Putamen (tissue), 1 donor: ENCODE measurements at regions not wholly inside any gene's neighbourhood (a gene's known extent, or its start where the extent isn't known, plus 50 kb on each side); places are given as distances from the start of the nearest gene placed in this dataset.
"Not testable (repeated sequence)": the region's sequence is repeated elsewhere in the genome, so short reads cannot be mapped to it uniquely, and the experiment has no call there.

ENCODE experiments used
- DNase-seq: peaks from one replicate; pipeline ENCODE4 v3.0.0-alpha.2; 2016; ENCODE audit warnings: low spot score

DNA sequence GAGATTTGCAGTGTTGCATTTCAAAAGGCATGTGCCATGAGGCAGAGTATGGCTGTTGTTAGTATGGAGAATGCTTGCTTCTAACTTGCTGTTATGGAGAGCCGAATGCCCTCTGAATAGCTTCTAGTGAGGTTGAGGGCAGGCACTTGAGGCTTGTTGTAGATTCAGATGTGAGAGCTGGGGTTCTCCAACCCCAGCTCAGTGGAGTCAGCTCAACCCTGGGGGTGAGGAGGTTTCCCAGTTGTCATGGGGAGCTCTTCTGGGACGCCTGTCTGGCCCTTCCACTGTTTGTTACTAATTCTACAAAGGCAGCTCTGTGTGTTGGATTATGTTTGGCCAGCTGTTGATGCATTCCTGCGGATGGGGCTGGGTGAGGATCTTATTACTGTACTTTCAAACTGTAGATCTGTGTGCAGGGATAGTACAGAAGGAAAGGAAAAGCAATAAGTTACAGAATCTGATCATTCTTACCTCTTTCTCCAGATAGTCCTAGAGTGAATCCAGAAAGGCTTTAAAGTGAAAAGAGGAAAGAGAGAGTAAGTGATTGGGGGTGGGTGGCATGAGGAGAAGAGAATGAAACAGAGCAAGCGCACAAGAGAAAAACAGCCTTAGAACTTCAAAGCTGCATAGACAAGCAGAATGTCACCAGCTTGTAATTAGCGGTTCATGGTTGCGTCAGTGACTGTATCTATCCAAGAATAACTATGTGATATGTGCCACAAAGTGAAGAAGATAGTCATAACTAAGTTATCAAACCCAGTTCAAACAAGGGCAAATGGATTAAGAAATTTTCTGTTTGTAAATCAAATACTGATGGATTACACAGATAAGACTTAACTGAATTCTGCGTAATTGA, 148.7 kb downstream of the PRL start:
- DNase-seq, result peak; percentile 78

DNA sequence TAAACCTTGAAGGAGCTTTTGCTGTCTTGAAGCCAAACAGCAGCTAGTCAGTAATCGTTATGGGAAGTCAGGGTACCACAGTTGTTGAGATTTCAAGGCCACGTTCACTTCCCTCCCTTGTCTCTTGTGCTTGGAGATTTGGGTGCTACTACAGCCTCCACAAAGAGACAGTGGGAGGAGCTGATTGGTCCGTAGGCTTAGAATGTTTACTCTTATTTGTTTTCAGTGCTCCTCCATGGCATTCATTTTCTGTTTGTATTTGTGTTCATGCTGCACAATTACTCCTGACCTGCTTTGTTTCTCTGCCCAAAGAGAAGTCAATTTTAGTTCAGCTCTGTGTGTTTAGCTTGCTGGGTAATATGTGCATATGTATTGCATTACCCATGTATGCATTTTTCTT, 147.7 kb downstream of the PRL start:
- DNase-seq, result peak; percentile 45

DNA sequence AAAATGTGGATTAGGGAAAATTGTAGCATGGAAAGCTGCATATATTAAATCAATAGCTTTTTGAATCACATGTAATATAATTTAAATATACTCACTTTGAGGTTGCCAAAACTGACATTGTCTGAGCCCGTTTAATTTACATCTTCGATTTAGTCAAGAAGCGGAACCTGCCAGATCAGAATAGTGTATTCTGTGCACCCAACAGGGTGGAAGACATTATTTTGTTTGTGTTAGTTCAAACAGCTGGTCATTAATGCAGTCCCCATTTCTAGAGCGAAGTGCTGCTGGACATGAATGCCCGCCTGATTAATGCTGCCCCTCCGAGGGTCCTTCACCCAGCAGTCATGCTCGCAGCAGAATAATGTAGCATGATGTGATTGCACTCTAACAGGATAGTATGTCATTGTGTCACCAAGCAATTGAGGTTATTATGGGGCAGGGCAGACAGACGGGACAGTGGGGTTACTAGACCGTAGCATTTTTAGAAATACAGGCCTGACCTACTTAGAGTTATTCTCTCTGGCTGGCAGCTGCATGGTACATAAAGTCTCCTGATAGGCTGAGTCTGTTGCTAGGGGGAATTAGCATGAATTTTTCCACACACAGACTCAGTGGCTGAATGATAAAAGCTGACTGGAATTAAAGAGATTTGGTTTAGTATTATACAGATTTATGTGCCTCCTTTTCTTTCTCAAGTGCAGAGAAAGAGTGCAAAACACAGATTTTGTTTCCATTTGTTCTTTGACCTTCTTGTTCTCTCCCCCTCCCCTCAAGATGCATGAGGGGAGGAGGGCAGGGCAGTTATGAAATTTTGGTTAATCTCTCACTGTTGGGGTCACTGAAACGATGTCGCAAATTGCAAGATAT, 147.1 kb downstream of the PRL start:
- peak; percentile 79 for DNase-seq

DNA sequence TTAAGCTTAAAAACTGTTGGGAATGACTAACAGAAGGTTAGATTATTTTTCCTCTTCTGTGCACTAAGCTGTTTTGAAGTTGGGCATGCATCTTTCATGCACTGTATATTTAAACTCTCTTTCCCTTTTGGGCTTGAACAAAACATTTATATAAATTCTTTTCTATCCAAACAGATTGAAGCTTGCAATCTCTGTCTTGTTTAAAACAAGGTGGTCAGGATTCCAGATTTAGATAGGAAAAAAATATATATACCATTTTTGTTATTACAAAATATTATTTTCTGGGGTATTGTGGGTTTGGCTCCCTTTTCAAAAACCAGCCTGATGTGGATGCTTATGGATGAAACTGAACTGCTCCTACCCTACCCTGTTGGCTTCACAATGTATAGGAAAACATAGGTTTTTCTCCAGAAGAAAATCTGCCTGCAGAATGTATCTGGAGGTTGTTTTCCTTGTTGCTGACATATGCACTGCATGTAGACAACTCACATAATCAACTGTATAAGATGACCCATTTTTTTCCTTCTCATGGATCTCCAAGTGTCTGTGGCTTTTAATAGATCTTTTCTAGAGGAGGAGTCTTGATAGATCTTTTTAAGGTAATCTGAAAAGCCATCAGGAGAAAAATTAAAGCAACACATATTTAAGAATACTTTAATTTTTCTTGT, 146.3 kb downstream of the PRL start:
- no peak for DNase-seq

DNA sequence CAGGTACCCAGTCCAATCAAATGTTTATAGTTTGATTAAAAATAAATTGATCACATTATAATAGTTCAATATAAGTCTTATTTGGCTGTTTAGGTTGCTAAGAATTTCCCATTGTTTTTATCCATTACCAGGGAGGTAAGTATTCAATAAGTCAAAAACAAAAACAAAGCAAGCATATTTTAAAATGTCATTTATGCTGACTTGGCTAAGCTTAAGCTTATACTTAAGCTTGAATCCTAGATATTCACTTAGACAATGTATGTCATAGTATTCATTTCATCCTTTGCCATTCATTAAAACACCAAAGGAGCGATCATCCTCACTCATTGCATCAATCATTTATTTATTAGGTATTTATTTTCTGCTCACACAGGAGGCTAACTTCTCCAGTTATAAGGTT, 144.9 kb downstream of the PRL start:
- no peak for DNase-seq

DNA sequence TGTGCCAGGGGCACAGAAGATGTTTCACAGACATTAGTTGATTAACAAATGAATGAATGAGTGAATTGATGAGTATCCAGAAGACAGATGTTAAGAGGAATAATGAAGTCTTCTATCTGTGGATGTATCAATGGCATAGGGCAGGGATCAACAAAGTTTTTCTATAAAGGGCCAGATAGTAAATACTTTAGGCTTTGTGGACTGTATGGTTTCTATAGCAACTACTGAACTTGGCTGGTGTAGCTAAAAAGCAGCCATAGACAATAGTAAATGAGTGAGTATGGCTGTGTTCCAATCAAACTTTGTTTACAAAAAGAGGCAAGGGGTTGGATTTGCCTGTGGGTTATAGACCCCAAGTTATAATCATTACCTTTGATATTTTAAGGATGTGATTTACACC, 144.0 kb downstream of the PRL start:
- no peak for DNase-seq

DNA sequence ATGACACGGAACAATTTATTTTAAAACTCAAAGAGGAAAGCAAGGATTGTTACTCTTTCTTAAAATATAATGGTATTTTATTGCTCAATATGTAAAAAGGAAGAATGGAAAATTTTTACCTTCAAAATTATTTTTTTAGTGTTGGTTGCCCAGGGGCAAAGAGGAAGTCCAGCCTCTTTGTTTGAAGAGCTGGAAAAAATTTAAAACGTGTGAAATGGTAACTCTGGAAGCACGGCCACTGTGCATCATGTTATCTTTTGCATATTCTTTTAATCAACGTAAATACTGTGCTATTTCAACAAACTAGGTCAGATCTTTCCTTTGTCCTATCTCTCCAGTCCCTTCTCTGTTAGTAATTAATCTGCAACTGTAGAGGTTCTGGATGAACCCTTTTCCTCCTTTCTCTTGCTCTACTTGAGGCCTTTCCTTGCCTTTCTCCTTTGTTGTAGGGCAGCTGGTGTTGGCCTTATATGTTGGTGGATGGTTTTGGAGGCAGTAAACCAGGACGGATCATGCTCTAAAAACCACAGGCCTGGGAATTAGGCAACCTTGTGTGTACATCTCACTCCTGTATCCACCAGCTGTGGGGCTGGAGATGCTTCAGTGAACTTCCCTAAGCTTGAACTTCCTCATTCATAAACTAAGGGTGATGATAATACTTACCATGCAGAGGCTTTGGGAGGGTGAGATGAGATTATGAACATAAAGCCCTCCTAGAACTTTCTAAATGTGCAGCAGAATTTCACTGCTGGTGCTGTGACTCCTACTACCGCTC, 143.3 kb downstream of the PRL start:
- no peak for DNase-seq

DNA sequence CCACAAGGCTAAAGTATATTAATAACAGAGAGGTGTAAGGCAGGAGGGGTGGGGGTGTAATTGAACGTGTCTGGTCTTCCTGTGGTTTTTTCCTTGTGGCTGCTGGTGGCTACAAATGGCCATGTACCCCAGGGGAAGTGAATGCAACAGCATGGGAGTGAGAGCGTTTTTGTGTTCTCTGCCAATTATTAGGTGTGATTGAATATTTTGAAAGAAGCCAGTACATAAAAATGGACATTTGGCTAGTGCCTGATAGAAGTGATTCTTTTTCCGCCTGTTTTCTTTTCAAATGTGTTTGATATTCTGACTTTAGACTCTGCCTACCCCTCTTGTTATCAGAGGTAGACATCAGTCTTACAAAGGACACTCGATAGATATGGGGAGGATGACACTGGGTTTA, 141.3 kb downstream of the PRL start:
- no peak for DNase-seq

DNA sequence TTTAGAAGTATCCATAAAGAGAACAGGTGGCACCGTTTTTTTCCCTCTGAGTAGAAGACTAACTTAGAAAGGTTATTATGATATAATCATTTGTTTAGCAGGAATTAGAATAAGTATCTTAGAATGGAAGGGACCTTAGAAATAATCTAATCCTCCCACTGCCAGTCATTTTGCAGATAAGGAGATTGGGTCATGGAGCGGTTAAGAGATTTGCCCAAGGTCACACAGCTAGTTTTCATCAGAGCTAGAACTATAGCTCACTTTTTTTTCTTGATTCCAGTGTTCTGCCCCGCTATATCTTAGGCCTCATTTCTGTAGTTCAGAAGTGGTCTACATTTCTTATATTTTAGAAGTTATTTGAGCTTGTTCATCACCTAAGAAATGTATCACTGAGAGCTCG, 139.6 kb downstream of the PRL start:
- no peak for DNase-seq

DNA sequence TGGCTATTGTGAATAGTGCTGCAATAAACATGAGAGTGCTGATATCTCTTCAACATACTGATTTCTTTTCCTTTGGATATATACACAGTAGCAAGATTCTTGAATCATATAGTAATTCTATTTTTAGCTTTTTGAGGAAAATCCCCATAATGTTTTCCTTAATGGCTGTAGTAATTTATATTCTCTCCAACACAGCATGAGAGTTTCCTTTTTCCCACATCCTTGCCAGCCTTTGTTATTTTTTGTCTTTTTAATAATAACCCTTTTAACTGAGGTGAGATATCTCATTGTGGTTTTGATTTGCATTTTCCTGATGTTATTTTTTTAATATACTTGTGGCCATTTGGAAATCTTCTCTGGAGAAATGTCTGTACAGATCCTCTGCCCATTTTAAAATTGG, 132.6 kb downstream of the PRL start:
- DNase-seq, result no peak

DNA sequence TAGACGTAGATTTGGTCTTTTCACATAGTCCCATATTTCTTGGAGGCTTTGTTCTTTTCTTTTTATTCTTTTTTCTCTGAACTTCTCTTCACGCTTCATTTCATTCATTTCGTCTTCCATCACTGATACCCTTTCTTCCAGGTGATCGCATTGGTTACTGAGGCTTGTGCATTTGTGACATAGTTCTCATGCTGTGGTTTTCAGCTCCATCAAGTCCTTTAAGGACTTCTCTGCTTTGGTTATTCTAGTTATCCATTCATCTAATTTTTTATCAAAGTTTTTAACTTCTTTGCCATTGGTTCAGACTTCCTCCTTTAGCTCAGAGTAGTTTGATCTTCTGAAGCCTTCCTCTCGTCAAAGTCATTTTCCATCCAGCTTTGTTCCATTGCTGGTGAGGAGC, 125.8 kb downstream of the PRL start:
- not testable (repeated sequence) for DNase-seq

DNA sequence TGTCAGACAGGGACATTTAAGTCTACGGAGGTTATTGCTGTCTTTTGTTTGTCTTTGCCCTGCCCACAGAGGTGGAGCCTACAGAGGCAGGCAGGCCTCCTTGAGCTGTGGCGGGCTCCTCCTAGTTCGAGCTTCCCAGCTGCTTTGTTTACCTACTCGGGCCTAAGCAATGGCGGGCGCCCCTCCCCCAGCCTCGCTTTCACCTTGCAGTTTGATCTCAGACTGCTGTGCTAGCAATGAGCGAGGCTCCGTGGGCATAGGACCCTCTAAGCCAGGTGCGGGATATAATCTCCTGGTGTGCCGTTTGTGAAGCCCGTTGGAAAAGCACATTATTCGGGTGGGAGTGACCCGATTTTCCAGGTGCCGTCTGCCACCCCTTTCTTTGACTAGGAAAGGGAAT, 125.0 kb downstream of the PRL start:
- not testable (repeated sequence) for DNase-seq

DNA sequence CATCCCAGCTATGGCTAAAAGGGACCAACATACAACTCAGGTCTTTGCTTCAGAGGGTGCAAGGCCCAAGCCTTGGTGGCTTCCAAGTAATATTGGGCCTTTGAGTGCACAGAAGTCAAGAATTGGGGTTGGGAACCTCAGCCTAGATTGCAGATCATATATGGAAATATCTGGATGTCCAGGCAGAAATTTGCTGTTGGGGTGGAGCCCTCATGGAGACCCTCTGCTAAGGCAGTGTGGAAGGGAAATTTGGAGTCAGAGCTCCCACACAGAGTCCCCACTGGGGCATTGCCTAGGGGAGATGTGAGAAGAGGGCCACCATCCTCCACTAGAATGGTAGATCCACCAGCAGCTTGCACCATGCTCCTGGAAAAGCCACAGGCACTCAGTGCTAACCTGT, 123.5 kb downstream of the PRL start:
- DNase-seq, result no peak

DNA sequence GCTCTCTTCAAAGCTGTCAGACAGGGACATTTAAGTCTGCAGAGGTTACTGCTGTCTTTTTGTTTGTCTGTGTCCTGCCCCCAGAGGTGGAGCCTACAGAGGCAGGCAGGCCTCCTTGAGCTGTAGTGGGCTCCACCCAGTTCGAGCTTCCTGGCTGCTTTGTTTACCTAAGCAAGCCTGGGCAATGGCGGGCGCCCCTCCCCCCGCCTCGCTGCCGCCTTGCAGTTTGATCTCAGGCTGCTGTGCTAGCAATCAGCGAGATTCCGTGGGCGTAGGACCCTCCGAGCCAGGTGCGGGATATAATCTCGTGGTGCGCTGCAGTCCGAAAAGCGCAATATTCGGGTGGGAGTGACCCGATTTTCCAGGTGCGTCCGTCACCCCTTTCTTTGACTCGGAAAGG, 116.6 kb downstream of the PRL start:
- DNase-seq, result not testable (repeated sequence)

DNA sequence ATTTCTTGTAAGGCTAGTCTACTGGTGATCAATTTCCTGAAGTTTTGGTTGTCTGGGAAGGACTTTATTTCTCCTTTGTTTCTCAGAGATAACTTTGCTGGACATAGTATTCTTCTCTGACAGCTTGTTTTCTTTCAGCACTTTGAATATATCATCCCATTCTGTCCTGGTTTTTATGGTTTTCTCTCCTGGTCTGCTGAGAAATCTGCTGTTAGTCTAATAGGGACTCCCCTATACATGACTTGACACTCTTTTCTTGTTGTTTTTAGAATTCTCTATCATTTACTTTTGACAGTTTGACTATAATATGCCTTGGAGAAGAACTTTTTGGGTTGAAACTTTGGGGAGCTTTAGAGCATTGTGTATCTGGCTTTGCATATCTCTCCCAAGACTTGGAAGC, 112.5 kb downstream of the PRL start:
- DNase-seq, result no peak

DNA sequence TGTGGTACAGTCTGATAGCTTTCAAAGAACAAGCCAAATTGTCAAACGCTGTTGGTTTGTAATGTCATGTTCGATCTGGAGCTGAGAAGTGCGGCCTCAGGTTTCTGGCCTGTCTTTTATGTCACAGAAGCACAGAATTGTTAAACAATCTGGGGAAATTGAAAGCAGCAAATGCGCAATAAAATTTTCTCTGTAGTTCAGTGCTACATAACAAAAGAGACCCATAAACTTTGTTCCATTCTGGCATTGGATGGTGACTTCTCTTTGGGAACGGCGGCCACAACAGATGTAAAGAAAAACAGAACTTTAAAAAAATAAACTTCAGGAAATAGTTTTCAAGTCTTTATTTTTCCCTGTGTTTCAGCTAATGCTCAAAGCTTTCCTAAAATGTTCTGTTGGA, 106.9 kb downstream of the PRL start:
- no peak for DNase-seq

DNA sequence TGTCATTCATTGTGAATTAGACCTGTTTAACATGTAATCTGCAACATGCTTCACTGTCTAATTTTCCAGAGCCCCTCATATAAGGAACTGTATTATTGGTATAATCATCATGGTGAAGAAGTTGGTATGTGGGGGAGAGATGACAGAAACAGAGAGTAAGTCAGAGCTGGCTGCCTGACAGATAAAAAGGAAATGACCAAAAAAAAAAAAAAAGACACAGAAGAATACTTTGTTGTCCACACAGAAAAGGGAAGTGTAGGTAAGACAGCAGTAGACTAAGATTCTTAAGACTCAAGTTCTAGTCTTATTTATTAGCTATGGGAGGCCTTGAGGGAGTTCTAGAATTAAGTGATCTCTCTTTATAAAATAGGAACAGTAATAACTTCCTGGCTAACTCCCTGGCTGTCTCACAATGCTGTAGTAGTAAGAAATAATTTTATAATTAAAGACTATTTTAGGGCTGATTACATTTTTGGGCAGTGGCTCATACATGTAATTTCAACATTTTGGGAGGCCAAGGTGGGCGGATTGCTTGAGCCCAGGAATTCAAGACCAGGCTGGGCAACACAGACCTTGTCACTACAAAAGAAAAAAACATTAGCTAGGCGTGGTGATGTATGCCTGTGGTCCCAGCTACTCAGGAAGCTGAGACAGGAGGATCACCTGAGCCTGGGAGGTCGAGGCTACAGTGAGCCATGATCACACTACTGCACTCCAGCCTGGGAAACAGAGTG, 102.5 kb downstream of the PRL start:
- no peak for DNase-seq

DNA sequence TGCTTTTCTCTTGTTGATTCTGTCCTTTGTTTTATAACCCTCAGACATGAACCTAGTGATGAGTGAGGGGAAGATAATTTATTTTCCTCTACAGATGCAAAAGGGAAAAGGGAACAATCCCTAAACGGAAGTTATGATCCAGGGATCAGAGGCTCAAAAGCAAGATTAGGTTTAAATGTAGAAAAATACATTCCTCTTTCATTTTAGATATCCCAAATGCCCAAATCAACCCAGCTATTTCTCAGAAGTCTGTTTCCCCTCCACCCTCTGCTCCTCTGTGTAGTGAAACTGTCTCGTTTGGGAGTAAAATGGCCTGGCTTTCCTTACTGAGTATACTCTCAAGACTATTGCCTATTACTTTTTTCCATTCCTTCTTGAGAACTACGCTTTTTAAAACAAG, 97.1 kb downstream of the PRL start:
- no peak for DNase-seq

DNA sequence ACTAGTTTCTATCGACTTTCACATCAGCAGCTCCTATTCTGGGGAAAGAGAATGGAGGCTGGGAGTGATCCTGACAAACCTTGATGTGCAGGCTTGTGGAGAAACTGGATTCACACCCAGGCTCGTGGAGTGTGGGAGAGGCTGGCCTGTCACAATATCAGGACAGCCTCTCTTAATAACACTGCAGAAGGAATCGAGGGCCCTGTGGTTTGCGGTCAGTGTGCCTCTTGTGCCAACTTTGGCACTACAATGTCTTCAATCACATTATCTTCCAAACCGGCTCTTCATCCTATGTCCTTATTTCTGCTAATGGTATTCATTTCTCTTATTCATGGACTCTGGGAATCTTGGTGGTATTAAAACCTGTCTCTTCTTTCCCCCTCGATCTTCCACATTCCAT, 92.7 kb downstream of the PRL start:
- DNase-seq, result no peak

DNA sequence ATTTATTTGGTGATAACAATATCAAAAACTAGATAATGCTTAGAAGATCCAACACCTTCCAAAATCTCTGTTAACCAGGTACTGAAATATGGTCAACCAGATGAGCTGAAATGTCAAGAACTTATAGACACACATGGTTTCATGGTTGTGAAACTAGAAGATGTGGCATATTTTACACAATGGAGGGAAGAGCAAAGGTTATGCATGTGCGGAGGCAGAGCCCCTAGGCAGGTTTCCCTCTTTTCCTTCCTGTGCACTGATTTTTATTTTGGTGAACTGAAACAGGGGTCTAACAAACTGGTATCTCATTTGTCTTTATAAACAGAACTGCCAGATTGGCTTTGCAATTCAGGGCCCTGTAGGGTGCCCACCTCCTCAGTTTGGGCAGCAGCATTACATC, 91.6 kb downstream of the PRL start:
- DNase-seq, result no peak

DNA sequence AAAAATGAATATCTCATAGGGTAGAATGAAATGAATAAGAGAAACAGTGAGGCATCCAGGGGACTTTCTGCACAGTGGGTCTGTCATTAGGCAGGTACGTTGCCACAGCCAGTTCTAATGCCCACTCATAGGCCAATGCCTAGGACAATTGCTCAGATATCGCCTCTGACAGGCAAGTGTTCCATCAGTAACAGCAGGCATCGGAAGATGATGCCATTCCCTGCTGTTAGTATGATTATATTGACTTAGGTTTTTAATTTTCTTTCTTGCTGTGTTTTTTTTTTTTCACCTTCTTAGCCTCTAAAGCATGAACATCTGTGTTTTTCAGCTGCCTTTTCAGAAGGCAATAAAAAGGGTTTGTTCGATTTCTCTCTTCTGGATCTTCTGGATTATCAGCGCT, 90.7 kb downstream of the PRL start:
- no peak for DNase-seq
